ENCODE measurements at regions not wholly inside any gene's neighbourhood (a gene's known extent, or its start where the extent isn't known, plus 50 kb on each side); places are given as distances from the start of the nearest gene placed in this dataset.

DNA sequence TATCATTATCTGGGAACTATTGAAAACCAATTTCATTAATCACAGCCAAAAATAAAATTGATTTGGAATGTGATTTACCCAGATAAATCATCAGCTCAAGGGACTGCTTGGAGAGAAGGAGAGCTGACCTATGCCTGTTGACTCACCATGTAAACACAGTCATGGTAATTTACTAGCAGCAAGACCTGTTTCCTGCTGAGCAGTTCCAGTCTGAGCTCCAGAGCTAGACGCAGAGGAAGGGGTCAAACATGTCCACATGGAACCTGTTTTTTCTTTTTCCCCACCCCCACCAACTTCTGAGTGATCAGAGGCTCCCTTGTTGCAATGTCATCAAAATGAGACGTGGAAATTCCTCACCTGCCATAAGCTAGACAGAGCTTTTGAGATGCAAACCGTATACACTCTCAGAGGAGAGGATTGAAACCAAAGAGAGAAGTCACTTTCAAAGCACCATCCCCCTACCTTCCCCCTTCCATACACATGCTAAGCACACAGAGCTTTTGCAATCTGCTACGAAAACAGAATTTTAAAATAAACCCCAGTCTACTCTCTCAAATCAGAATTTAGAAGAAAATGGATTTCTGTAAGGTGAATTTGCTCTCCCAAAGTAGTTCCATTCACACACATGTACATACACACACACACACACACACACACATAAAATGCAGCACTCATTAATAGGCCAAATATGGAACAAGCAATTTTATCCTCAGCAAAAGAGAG, 55.9 kb upstream of the PTGFRN start:
- no peak for ATAC-seq (ENCODE audit: low FRiP score)
- H3K27ac ChIP-seq (ENCODE audit: low read depth in 1 of 2, low read length in 2 of 2), result no peak overlapping the region

DNA sequence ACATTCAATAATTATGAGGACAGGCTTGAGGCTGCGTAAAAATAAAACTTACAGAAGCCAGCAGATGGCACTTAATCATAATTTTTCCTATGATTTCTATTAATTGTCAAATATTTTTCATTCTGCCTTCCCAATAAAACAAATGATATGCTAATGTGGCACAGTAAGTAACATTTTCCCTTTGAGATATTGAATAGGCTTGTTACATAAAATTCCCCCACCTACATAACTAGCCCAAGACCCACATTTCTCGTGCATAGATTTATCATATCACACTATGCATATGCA, 55.4 kb upstream of the PTGFRN start:
- WGBS, 2 donors, result 81 to 90% methylated on average over 2 of the region's 2 CpGs
- ATAC-seq (ENCODE audit: low FRiP score) (no peak), DNase-seq (no peak)
- H3K9me3 ChIP-seq (ENCODE audit: control insufficient read depth, low read length), result no peaks in the 10 kb centered on the region
- no peak overlapping the region for H3K27ac ChIP-seq (ENCODE audit: low read depth in 1 of 2, low read length in 2 of 2)
- H3K27me3 ChIP-seq (ENCODE audit: control insufficient read depth in 1 of 2, insufficient read depth in 2 of 2, low read length in 1 of 2), result no peaks in the 10 kb centered on the region
- intact Hi-C loops (cut with DNase I), result loop anchor here in 1 of 2 donors (5.0 kb wide), 1 partner anchor 198 kb away; no protein-coding TSS in a partner anchor
- H3K4me1 ChIP-seq (ENCODE audit: control insufficient read depth in 1 of 2, insufficient read depth in 2 of 2, low read length in 2 of 2), result peaks cover 0 to 2% of the 10 kb centered on the region in 2 donors
- H3K36me3 ChIP-seq (ENCODE audit: control insufficient read depth in 1 of 2, insufficient read depth in 2 of 2, low read length in 1 of 2), result no peaks in the 10 kb centered on the region
- H3K4me3 ChIP-seq (ENCODE audit: low read length in 2 of 2), result no peak overlapping the region

More for the DNA sequence above, 55.9 kb upstream of the PTGFRN start:
- Histone ChIP-seq H3K4me1 (ENCODE audit: control insufficient read depth in 1 of 2, insufficient read depth in 2 of 2, low read length in 2 of 2) (peaks cover 0 to 2% of the 10 kb centered on the region in 2 donors), H3K4me3 (ENCODE audit: low read length in 2 of 2) (no peak overlapping the region), H3K36me3 (ENCODE audit: control insufficient read depth in 1 of 2, insufficient read depth in 2 of 2, low read length in 1 of 2) (no peaks in the 10 kb centered on the region), H3K27me3 (ENCODE audit: control insufficient read depth in 1 of 2, insufficient read depth in 2 of 2, low read length in 1 of 2) (no peaks in the 10 kb centered on the region), H3K9me3 (ENCODE audit: control insufficient read depth, low read length) (no peaks in the 10 kb centered on the region)
- intact Hi-C loops (cut with DNase I), result loop anchor here in 1 of 2 donors (5.0 kb wide), 1 partner anchor 198 kb away; no protein-coding TSS in a partner anchor
- 57 to 60% methylated on average over 4 of the region's 4 CpGs for WGBS, 2 donors
- DNase-seq, result no peak

DNA sequence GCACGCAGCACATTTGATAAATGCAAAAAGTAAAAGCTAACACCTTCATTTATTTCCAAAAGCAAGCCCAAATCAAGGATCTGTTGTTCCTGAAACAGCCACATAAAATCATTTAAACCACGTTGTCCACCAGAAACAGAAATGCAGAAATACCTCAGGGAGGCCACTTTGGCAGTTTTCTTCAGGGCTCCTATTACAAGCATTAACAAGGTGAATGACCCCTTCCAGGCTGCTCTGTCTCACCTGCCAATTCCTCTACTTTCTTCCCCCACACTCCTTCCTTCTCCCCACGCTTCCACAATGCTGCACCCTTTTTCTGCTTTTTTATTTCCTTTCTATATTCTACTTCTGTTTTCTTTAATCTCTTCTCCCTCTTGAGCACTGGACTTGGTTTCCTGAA, 55.0 kb upstream of the PTGFRN start:
- peak overlapping the region in 1 of 2 donors; percentile 38 for H3K27ac ChIP-seq (ENCODE audit: low read depth in 1 of 2, low read length in 2 of 2)
- intact Hi-C loops (cut with DNase I), result loop anchor here in 1 of 2 donors (5.0 kb wide), 1 partner anchor 198 kb away; no protein-coding TSS in a partner anchor
- peaks cover 0 to 2% of the 10 kb centered on the region in 2 donors for H3K4me1 ChIP-seq (ENCODE audit: control insufficient read depth in 1 of 2, insufficient read depth in 2 of 2, low read length in 2 of 2)
- no peak overlapping the region for H3K4me3 ChIP-seq (ENCODE audit: low read length in 2 of 2)
- no peaks in the 10 kb centered on the region for H3K36me3 ChIP-seq (ENCODE audit: control insufficient read depth in 1 of 2, insufficient read depth in 2 of 2, low read length in 1 of 2)
- DNase-seq (no peak), ATAC-seq (ENCODE audit: low FRiP score) (no peak)
- no peaks in the 10 kb centered on the region for H3K27me3 ChIP-seq (ENCODE audit: control insufficient read depth in 1 of 2, insufficient read depth in 2 of 2, low read length in 1 of 2)
- no peaks in the 10 kb centered on the region for H3K9me3 ChIP-seq (ENCODE audit: control insufficient read depth, low read length)
- WGBS, 2 donors, result 64 to 67% methylated on average over 3 of the region's 3 CpGs

DNA sequence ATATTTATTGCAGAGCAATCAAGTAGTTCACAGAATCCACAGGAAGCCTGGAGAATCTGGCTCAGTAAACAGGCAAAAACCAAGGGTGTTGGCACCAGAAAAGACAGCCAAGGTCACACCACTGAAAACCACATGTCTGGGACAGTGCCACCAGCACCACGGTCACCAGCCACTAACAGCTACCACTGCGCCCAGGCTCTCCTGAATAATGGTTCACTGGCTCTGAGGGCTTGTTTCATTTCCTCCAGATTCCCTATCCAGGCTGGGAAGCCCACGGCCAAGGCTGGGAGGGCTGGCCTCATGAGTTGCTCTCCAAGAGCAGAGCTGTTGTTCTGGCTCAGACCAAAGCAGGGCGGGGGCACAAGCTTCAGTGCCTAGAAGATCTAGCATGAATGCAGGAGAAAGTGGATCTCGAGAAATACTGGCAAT, 54.5 kb upstream of the PTGFRN start:
- WGBS, 2 donors, result 6% methylated on average over 5 of the region's 5 CpGs
- ATAC-seq (ENCODE audit: low FRiP score), result peak; percentile 74
- Histone ChIP-seq H3K36me3 (ENCODE audit: control insufficient read depth in 1 of 2, insufficient read depth in 2 of 2, low read length in 1 of 2) (no peaks in the 10 kb centered on the region), H3K27me3 (ENCODE audit: control insufficient read depth in 1 of 2, insufficient read depth in 2 of 2, low read length in 1 of 2) (no peaks in the 10 kb centered on the region), H3K4me3 (ENCODE audit: low read length in 2 of 2) (no peak overlapping the region), H3K9me3 (ENCODE audit: control insufficient read depth, low read length) (no peaks in the 10 kb centered on the region), H3K4me1 (ENCODE audit: control insufficient read depth in 1 of 2, insufficient read depth in 2 of 2, low read length in 2 of 2) (peaks cover 0 to 2% of the 10 kb centered on the region in 2 donors), H3K27ac (ENCODE audit: low read depth in 1 of 2, low read length in 2 of 2) (no peak overlapping the region)
- DNase-seq, result peak; percentile 78
- intact Hi-C loops (cut with DNase I), result no loop called here

DNA sequence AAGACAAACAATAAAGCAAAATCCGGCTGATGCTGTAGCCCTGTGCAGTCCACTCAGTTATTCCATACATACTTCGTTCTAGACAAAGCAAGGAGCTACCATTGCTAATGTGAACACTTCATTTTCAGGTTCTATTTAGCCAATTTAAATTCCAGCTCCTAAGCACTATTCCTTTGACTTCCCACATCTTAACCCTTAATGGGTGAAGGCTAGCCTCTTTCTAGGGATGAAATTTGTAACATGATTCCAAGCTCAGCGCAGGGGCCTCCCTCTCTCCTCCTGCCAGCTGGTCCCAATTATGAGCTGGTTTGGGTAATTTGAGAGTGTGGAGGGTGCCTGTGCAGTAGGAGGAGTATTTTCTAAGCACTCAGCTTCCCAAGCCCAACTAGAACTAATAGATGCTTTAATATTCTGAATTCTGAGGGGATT, 53.9 kb upstream of the PTGFRN start:
- ATAC-seq (ENCODE audit: low FRiP score) (no peak), DNase-seq (no peak)
- Histone ChIP-seq H3K36me3 (ENCODE audit: control insufficient read depth in 1 of 2, insufficient read depth in 2 of 2, low read length in 1 of 2) (no peaks in the 10 kb centered on the region), H3K4me1 (ENCODE audit: control insufficient read depth in 1 of 2, insufficient read depth in 2 of 2, low read length in 2 of 2) (peaks cover 0 to 2% of the 10 kb centered on the region in 2 donors), H3K27me3 (ENCODE audit: control insufficient read depth in 1 of 2, insufficient read depth in 2 of 2, low read length in 1 of 2) (no peaks in the 10 kb centered on the region), H3K9me3 (ENCODE audit: control insufficient read depth, low read length) (no peaks in the 10 kb centered on the region), H3K27ac (ENCODE audit: low read depth in 1 of 2, low read length in 2 of 2) (no peak overlapping the region), H3K4me3 (ENCODE audit: low read length in 2 of 2) (no peak overlapping the region)
- intact Hi-C loops (cut with DNase I), result no loop called here
- 14 to 16% methylated on average over 3 of the region's 3 CpGs for WGBS, 2 donors

DNA sequence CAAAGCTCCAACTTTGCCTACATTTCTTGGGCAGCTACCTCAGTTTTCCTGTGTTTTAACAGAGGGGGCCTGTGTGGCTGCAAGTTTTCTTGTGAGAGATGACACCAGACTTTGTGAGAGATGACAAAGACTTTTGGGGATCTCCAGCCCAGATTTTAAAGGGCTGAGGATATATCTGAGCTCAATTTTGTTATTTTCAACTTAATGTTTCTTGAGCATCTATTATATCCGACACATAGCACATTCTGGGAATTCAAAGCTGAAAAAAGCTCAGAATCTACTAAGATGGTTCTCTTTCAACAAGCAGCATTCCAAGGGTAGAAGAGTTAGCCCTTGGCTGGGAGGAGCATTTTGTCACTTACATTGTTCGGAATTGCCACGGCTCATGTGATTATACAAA, 53.4 kb upstream of the PTGFRN start:
- Histone ChIP-seq H3K4me1 (ENCODE audit: control insufficient read depth in 1 of 2, insufficient read depth in 2 of 2, low read length in 2 of 2) (peaks cover 0 to 2% of the 10 kb centered on the region in 2 donors), H3K27ac (ENCODE audit: low read depth in 1 of 2, low read length in 2 of 2) (no peak overlapping the region), H3K36me3 (ENCODE audit: control insufficient read depth in 1 of 2, insufficient read depth in 2 of 2, low read length in 1 of 2) (no peaks in the 10 kb centered on the region), H3K9me3 (ENCODE audit: control insufficient read depth, low read length) (no peaks in the 10 kb centered on the region), H3K4me3 (ENCODE audit: low read length in 2 of 2) (no peak overlapping the region), H3K27me3 (ENCODE audit: control insufficient read depth in 1 of 2, insufficient read depth in 2 of 2, low read length in 1 of 2) (no peaks in the 10 kb centered on the region)
- ATAC-seq (ENCODE audit: low FRiP score) (no peak), DNase-seq (no peak)
- 72 to 77% methylated on average over 3 of the region's 3 CpGs for WGBS, 2 donors
- intact Hi-C loops (cut with DNase I), result no loop called here

DNA sequence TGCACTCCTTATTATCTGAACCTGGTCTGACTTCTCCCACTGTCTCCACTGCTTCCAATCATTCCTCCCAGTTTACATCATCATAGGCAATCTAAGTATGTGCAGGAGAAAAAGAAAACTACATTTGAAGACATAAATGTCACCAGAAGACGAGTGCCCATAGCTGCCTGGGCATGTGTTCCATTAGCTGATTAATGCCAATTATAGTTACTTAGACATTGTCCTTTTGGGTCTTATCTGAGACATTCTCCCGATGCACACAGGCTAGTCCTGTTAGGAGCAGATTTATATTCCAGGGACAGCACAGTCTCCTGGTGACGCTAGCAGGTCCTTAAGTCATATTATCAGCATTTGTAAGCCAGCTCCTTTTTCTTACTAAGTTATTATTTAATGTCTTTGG, 52.6 kb upstream of the PTGFRN start:
- no peaks in the 10 kb centered on the region for H3K36me3 ChIP-seq (ENCODE audit: control insufficient read depth in 1 of 2, insufficient read depth in 2 of 2, low read length in 1 of 2)
- peaks cover 0 to 2% of the 10 kb centered on the region in 2 donors for H3K4me1 ChIP-seq (ENCODE audit: control insufficient read depth in 1 of 2, insufficient read depth in 2 of 2, low read length in 2 of 2)
- no peaks in the 10 kb centered on the region for H3K27me3 ChIP-seq (ENCODE audit: control insufficient read depth in 1 of 2, insufficient read depth in 2 of 2, low read length in 1 of 2)
- 79 to 85% methylated on average over 3 of the region's 3 CpGs for WGBS, 2 donors
- H3K4me3 ChIP-seq (ENCODE audit: low read length in 2 of 2), result no peak overlapping the region
- H3K27ac ChIP-seq (ENCODE audit: low read depth in 1 of 2, low read length in 2 of 2), result no peak overlapping the region
- H3K9me3 ChIP-seq (ENCODE audit: control insufficient read depth, low read length), result no peaks in the 10 kb centered on the region
- no peak for ATAC-seq (ENCODE audit: low FRiP score)
- intact Hi-C loops (cut with DNase I), result no loop called here
- no peak for DNase-seq

All from aorta (tissue), 5 donors.